Smooth muscle cell (in vitro differentiated cells): ENCODE measurements at regions not wholly inside any gene's neighbourhood (a gene's known extent, or its start where the extent isn't known, plus 50 kb on each side); places are given as distances from the start of the nearest gene placed in this dataset.

Experiments
- DNase-seq: peaks from one replicate; lab custom pipeline; 2025; ENCODE audit not compliant: unreplicated experiment; lab: John Stamatoyannopoulos, UW
- H2AFZ ChIP-seq: fragments of 200-600 bp; sonication (generic); 2 replicates; pipeline ENCODE4 v1.6.0; 2016; ENCODE audit warnings: antibody characterized with exemption, low read depth, mild to moderate bottlenecking
- H3F3A ChIP-seq: fragments of 200-600 bp; sonication (generic); 2 replicates; pipeline ENCODE4 v1.6.0; 2017; ENCODE audit warnings: antibody characterized with exemption, low read depth
- H3K27ac ChIP-seq: fragments of 200-600 bp; sonication (generic); 2 replicates; pipeline ENCODE4 v1.5.1; 2016; ENCODE audit warnings: low read depth, mild to moderate bottlenecking
- H3K27me3 ChIP-seq: fragments of 200-600 bp; sonication (generic); 2 replicates; pipeline ENCODE4 v1.6.1; 2016; ENCODE audit warnings: low read depth, mild to moderate bottlenecking
- H3K36me3 ChIP-seq: fragments of 200-600 bp; sonication (generic); 2 replicates; pipeline ENCODE4 v1.5.1; 2016; ENCODE audit warnings: low read depth
- H3K4me1 ChIP-seq: fragments of 200-600 bp; sonication (generic); 2 replicates; pipeline ENCODE4 v1.5.1; 2016; ENCODE audit warnings: low read depth
- H3K4me2 ChIP-seq: fragments of 200-600 bp; sonication (generic); 2 replicates; pipeline ENCODE4 v1.6.0; 2016; ENCODE audit warnings: mild to moderate bottlenecking
- H3K4me3 ChIP-seq: fragments of 200-600 bp; sonication (generic); 2 replicates; pipeline ENCODE4 v1.5.1; 2016; ENCODE audit warnings: mild to moderate bottlenecking
- H3K79me2 ChIP-seq: fragments of 200-600 bp; sonication (generic); 2 replicates; pipeline ENCODE4 v1.6.0; 2016; ENCODE audit warnings: low read depth, mild to moderate bottlenecking
- H3K9ac ChIP-seq: fragments of 200-600 bp; sonication (generic); 2 replicates; pipeline ENCODE4 v1.6.0; 2016; ENCODE audit warnings: low read depth
- H3K9me3 ChIP-seq: fragments of 200-600 bp; sonication (generic); replicated peaks from 2 replicates; pipeline ENCODE4 v1.5.1; 2016; ENCODE audit warnings: low read depth
- H4K20me1 ChIP-seq: fragments of 200-600 bp; sonication (generic); 2 replicates; pipeline ENCODE4 v1.6.0; 2016; ENCODE audit warnings: low read depth
- WGBS: methylation state at CpG from one replicate; pipeline ENCODE4 v1.1.7; 2016; ENCODE audit warnings: low lambda C conversion rate; 5-methylcytosine and 5-hydroxymethylcytosine counted together
- TF ChIP-seq, protein P1 (sequence below): fragments of 200-600 bp; sonication (generic); IDR thresholded peaks from 2 replicates; pipeline ENCODE4 v1.5.1; 2017; ENCODE audit warnings: borderline replicate concordance, mild to moderate bottlenecking, antibody characterized with exemption; ENCODE audit not compliant: insufficient read depth, poor library complexity, severe bottlenecking

DNA sequence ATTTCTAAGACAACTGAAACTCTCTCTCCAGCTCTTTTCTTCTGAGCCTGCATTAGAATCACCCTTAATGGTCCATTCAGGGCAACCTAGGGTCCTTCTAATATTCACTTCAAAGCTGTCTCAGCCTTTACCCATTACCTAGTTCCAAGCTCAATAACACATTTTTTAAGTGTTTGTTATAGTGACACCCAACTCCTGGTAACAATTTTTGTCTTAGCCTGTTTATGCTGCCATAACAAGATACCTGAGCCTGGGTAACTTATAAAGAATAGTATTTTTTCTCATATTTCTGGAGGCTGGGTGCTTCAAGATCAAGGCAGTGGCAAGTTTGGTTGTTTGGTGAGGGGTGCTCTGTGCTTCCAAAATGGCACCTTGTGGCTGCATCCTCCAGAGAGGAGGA lies 531.5 kb upstream of the USP24 start:
- TF ChIP-seq, protein P1, sequence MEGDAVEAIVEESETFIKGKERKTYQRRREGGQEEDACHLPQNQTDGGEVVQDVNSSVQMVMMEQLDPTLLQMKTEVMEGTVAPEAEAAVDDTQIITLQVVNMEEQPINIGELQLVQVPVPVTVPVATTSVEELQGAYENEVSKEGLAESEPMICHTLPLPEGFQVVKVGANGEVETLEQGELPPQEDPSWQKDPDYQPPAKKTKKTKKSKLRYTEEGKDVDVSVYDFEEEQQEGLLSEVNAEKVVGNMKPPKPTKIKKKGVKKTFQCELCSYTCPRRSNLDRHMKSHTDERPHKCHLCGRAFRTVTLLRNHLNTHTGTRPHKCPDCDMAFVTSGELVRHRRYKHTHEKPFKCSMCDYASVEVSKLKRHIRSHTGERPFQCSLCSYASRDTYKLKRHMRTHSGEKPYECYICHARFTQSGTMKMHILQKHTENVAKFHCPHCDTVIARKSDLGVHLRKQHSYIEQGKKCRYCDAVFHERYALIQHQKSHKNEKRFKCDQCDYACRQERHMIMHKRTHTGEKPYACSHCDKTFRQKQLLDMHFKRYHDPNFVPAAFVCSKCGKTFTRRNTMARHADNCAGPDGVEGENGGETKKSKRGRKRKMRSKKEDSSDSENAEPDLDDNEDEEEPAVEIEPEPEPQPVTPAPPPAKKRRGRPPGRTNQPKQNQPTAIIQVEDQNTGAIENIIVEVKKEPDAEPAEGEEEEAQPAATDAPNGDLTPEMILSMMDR, result no peak
- no peak overlapping the region for H3K4me3 ChIP-seq
- no peaks in the 10 kb centered on the region for H4K20me1 ChIP-seq
- no peak overlapping the region for H3K4me2 ChIP-seq
- no peaks in the 10 kb centered on the region for H3K9me3 ChIP-seq
- DNase-seq, result no peak
- no peaks in the 10 kb centered on the region for H3K4me1 ChIP-seq
- no peaks in the 10 kb centered on the region for H3K79me2 ChIP-seq
- H3K9ac ChIP-seq, result no peak overlapping the region
- H2AFZ ChIP-seq, result no peak overlapping the region
- H3F3A ChIP-seq, result no peaks in the 10 kb centered on the region
- no peak overlapping the region for H3K27ac ChIP-seq
- no peaks in the 10 kb centered on the region for H3K36me3 ChIP-seq
- H3K27me3 ChIP-seq, result no peaks in the 10 kb centered on the region

DNA sequence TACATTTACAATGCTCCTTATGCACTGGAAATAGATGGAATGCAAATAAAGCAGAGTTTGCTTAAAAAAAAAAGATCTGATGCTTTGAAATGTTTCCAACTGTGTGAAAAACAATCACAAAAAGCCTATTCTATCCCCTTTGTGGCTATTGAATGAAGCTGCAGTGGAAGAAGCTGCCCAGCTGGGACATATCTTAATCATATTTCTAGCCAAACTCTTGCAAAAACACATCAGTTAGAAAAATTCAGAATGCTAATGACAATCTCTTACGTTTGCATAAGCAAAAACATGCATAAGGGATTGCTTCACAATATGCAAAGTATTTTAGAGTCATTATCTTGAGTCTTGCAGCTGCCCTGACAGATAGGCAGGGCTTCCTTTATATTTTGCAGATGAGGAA lies 526.4 kb upstream of the USP24 start:
- no peak overlapping the region for H2AFZ ChIP-seq
- H4K20me1 ChIP-seq, result no peaks in the 10 kb centered on the region
- no peak overlapping the region for H3K27ac ChIP-seq
- H3K4me2 ChIP-seq, result no peak overlapping the region
- H3K9ac ChIP-seq, result no peak overlapping the region
- no peaks in the 10 kb centered on the region for H3K36me3 ChIP-seq
- DNase-seq, result no peak
- H3K79me2 ChIP-seq, result no peaks in the 10 kb centered on the region
- H3K4me1 ChIP-seq, result no peaks in the 10 kb centered on the region
- no peaks in the 10 kb centered on the region for H3K9me3 ChIP-seq
- H3K27me3 ChIP-seq, result no peaks in the 10 kb centered on the region
- H3K4me3 ChIP-seq, result no peak overlapping the region
- no peaks in the 10 kb centered on the region for H3F3A ChIP-seq
- TF ChIP-seq, protein P1, result no peak
- 81% methylated on average over 1 of the region's 1 CpG for WGBS

DNA sequence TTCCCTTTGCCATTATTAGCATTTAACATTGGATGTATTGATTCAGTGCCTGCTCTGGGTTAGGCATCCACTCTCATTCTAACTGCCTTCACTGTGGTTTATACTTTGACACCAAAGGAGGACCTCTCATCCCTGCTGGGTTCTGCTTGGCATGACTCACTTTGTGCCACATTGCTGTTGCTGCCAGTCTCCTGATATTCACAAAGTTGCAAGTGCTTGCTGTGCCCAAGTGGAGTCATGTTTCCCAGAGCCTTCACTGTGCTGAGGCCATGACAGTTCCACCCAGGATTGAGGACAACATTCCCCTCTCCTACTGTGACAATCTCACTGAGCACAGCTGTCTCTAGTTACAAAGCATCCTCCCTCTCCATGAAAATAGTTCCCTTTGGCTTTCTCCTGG lies 519.9 kb upstream of the USP24 start:
- Histone ChIP-seq H3K9me3 (no peaks in the 10 kb centered on the region), H3K36me3 (no peaks in the 10 kb centered on the region), H3K9ac (no peak overlapping the region), H3K4me2 (no peak overlapping the region), H3K27ac (no peak overlapping the region), H3K27me3 (no peaks in the 10 kb centered on the region), H3K4me3 (no peak overlapping the region), H2AFZ (no peak overlapping the region), H3F3A (no peaks in the 10 kb centered on the region), H4K20me1 (no peaks in the 10 kb centered on the region), H3K79me2 (no peaks in the 10 kb centered on the region), H3K4me1 (no peaks in the 10 kb centered on the region)
- TF ChIP-seq, protein P1, result no peak
- no peak for DNase-seq

DNA sequence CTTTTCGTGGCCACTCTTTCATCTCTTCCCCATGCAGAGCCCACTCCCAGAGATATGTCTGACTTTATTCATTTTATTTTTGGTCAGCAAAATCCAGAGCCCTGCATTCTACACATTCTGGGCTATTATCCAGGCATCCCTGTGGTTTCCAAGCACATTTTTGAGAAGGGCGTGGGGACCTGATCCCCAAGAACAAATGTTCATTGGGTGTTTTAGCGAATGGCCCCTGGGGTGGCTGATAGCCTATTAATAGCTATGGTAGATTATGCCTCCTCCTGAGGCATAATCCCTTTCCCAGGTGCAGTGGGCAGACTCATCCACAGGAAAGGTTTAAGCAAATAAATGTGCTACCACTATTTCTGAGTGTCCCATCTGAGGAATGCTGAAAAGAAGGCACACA lies 511.8 kb upstream of the USP24 start:
- Histone ChIP-seq H3K36me3 (no peaks in the 10 kb centered on the region), H3K27me3 (no peaks in the 10 kb centered on the region), H2AFZ (no peak overlapping the region), H3F3A (no peaks in the 10 kb centered on the region), H3K4me1 (peaks cover 6% of the 10 kb centered on the region), H3K4me3 (no peak overlapping the region), H3K9me3 (no peaks in the 10 kb centered on the region), H3K9ac (no peak overlapping the region), H3K27ac (no peak overlapping the region), H4K20me1 (no peaks in the 10 kb centered on the region), H3K4me2 (no peak overlapping the region), H3K79me2 (no peaks in the 10 kb centered on the region)
- TF ChIP-seq, protein P1, result no peak
- DNase-seq, result no peak
- 79% methylated on average over 3 of the region's 3 CpGs for WGBS
